ENCODE measurements at regions not wholly inside any gene's neighbourhood (a gene's known extent, or its start where the extent isn't known, plus 50 kb on each side); places are given as distances from the start of the nearest gene placed in this dataset.

DNA sequence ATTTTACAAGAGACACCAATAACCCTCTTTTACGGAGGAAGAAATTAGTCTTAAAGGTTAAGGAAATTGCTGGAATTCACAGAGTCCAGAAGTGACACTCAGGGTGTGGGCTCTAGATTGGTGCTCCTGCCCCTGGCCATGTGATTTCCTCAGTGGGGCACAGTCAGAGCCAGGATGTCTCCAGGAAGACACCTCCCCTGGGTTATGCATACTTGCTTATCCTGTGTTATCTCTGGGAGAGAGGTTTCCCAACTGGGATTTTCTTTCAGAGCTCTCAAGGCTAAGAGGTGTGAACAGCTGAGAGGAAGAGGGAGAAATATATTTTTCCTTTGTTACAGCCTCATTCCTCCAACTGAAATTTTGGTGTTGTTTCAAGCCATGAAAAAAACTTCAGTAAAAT, 125.6 kb upstream of the CELF4 start:
- Histone ChIP-seq H3K4me3 (ENCODE audit: low read depth, low read length) (no peak overlapping the region), H3K27me3 (ENCODE audit: control insufficient read depth, insufficient read depth, low read length) (no peaks in the 10 kb centered on the region), H3K4me1 (ENCODE audit: control insufficient read depth, insufficient read depth, low read length) (no peaks in the 10 kb centered on the region), H3K27ac (ENCODE audit: low read depth, low read length) (no peak overlapping the region), H3K36me3 (ENCODE audit: control insufficient read depth, insufficient read depth, low read length) (no peaks in the 10 kb centered on the region), H3K9me3 (ENCODE audit: control insufficient read depth, insufficient read depth, low read length) (no peaks in the 10 kb centered on the region)
- WGBS (ENCODE audit: insufficient coverage) = no CpG with 5 or more reads among the region's 1 CpG
- DNase-seq (ENCODE audit: low read depth in 4 of 6, low spot score in 6 of 6) = no peak

DNA sequence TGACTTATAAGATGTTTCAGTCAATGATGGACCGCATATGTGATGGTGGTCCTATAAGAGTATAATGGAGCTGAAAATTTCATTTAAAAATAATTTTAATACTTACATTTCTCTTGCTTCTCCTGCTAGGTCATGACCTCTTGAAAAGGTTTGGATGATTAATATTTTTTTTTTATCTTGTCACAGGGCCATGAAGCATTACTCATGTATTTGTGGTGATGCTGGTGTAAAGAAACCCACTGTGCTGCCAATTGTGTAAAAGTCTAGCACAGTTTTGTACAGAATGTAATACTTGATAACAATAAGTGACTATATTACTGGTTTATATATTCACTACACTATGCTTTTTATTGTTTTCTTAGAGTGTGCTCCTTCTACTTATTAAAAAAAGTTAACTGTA, 124.2 kb upstream of the CELF4 start:
- Histone ChIP-seq H3K4me1 (ENCODE audit: control insufficient read depth, insufficient read depth, low read length) (no peaks in the 10 kb centered on the region), H3K27ac (ENCODE audit: low read depth, low read length) (no peak overlapping the region), H3K27me3 (ENCODE audit: control insufficient read depth, insufficient read depth, low read length) (no peaks in the 10 kb centered on the region), H3K4me3 (ENCODE audit: low read depth, low read length) (no peak overlapping the region), H3K9me3 (ENCODE audit: control insufficient read depth, insufficient read depth, low read length) (no peaks in the 10 kb centered on the region), H3K36me3 (ENCODE audit: control insufficient read depth, insufficient read depth, low read length) (no peaks in the 10 kb centered on the region)
- WGBS (ENCODE audit: insufficient coverage) = no CpG with 5 or more reads among the region's 1 CpG
- DNase-seq (ENCODE audit: low read depth in 4 of 6, low spot score in 6 of 6) = no peak

DNA sequence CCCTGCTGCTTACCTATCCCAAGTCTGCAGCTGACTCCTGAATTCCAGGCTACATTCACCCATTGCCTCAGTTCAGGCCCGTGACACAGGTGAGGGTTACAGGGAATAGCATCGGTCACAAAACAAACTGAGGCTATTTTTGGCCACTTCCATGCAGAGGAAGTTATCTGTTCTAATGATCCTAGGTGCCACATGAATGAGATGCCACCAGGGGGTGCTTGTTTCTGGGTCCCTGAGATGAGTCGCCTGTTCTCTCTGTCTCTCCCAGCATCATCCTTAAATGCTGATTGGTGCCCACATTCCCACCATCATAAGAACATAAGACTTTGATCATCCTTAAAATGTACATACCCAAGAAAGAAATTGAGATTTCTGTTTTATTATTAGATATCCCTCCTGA, 119.0 kb upstream of the CELF4 start:
- no peak overlapping the region for H3K4me3 ChIP-seq (ENCODE audit: low read depth, low read length)
- no peaks in the 10 kb centered on the region for H3K4me1 ChIP-seq (ENCODE audit: control insufficient read depth, insufficient read depth, low read length)
- H3K9me3 ChIP-seq (ENCODE audit: control insufficient read depth, insufficient read depth, low read length) = no peaks in the 10 kb centered on the region
- no peaks in the 10 kb centered on the region for H3K36me3 ChIP-seq (ENCODE audit: control insufficient read depth, insufficient read depth, low read length)
- WGBS (ENCODE audit: insufficient coverage) = 92% methylated on average over 2 of the region's 3 CpGs
- no peaks in the 10 kb centered on the region for H3K27me3 ChIP-seq (ENCODE audit: control insufficient read depth, insufficient read depth, low read length)
- H3K27ac ChIP-seq (ENCODE audit: low read depth, low read length) = no peak overlapping the region
- DNase-seq (ENCODE audit: low read depth in 4 of 6, low spot score in 6 of 6) = no peak

DNA sequence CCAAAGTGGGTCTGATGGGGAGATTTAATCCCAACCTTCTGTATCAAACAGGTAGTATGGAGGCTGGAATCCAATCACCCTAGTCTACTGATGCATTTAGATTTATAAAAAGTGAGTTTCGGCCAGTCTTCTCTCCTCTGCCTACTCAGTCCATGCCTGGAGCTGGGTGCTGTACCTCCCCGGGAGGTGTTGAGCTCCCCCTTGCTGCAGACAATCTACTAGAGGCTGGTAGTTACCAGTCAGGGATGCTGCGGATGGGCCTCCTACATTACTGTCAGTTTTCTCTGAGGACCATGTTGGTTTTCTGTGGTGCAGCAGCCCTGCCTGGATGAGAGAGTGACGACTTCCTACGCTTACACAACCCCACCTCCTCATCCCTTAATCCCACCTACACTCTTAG, 118.6 kb upstream of the CELF4 start:
- WGBS (ENCODE audit: insufficient coverage) = 90% methylated on average over 3 of the region's 5 CpGs
- H3K27ac ChIP-seq (ENCODE audit: low read depth, low read length) = no peak overlapping the region
- no peak overlapping the region for H3K4me3 ChIP-seq (ENCODE audit: low read depth, low read length)
- DNase-seq (ENCODE audit: low read depth in 4 of 6, low spot score in 6 of 6) = no peak
- H3K9me3 ChIP-seq (ENCODE audit: control insufficient read depth, insufficient read depth, low read length) = no peaks in the 10 kb centered on the region
- no peaks in the 10 kb centered on the region for H3K36me3 ChIP-seq (ENCODE audit: control insufficient read depth, insufficient read depth, low read length)
- H3K4me1 ChIP-seq (ENCODE audit: control insufficient read depth, insufficient read depth, low read length) = no peaks in the 10 kb centered on the region
- H3K27me3 ChIP-seq (ENCODE audit: control insufficient read depth, insufficient read depth, low read length) = no peaks in the 10 kb centered on the region

DNA sequence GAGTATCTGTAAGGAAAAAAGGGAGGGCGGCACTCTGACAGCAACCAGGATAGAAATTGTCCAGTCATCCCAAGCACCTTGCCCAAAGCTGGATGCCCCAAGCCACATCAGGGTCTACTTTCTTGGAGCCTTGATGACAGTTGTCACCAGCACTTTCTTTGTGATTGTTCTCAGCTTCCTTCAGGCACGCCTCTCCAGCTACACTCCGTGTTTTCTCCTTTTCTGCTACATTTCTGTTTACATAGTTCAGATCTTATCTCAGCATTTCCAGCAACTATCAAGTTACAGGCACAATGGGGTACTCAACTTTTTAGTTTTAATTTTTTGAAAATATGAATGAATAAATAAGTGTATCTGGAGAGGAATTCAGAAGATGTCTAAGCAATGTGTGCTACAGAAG, 115.3 kb upstream of the CELF4 start:
- Histone ChIP-seq H3K27ac (ENCODE audit: low read depth, low read length) (no peak overlapping the region), H3K4me1 (ENCODE audit: control insufficient read depth, insufficient read depth, low read length) (no peaks in the 10 kb centered on the region), H3K9me3 (ENCODE audit: control insufficient read depth, insufficient read depth, low read length) (peaks cover under 1% of the 10 kb centered on the region), H3K27me3 (ENCODE audit: control insufficient read depth, insufficient read depth, low read length) (no peaks in the 10 kb centered on the region), H3K36me3 (ENCODE audit: control insufficient read depth, insufficient read depth, low read length) (no peaks in the 10 kb centered on the region), H3K4me3 (ENCODE audit: low read depth, low read length) (no peak overlapping the region)
- DNase-seq (ENCODE audit: low read depth in 4 of 6, low spot score in 6 of 6) = no peak
- 100% methylated on average over 1 of the region's 3 CpGs for WGBS (ENCODE audit: insufficient coverage)

DNA sequence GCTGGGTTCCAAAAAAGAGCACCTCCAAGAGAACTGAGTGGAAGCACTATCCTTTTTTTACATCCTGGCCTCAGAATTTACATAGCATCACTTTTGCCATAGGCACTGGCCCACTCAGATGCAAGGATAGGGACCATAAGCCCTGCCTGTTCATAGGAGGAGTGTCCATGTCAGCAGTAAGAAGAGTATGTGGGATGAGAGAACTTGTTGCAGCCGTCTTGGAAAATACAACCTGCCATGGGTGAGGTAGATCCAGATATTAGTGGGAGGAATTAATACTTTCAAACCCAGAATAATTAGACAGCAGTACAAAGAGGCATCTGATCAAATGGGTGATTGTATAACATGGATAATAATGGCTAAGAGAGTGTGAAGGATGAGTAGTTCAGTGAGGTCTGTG, 110.7 kb upstream of the CELF4 start:
- WGBS (ENCODE audit: insufficient coverage) = no CpG with 5 or more reads among the region's 1 CpG
- H3K36me3 ChIP-seq (ENCODE audit: control insufficient read depth, insufficient read depth, low read length) = no peaks in the 10 kb centered on the region
- H3K27ac ChIP-seq (ENCODE audit: low read depth, low read length) = no peak overlapping the region
- no peaks in the 10 kb centered on the region for H3K4me1 ChIP-seq (ENCODE audit: control insufficient read depth, insufficient read depth, low read length)
- no peak overlapping the region for H3K4me3 ChIP-seq (ENCODE audit: low read depth, low read length)
- no peaks in the 10 kb centered on the region for H3K27me3 ChIP-seq (ENCODE audit: control insufficient read depth, insufficient read depth, low read length)
- no peak for DNase-seq (ENCODE audit: low read depth in 4 of 6, low spot score in 6 of 6)
- peaks cover 3% of the 10 kb centered on the region for H3K9me3 ChIP-seq (ENCODE audit: control insufficient read depth, insufficient read depth, low read length)

DNA sequence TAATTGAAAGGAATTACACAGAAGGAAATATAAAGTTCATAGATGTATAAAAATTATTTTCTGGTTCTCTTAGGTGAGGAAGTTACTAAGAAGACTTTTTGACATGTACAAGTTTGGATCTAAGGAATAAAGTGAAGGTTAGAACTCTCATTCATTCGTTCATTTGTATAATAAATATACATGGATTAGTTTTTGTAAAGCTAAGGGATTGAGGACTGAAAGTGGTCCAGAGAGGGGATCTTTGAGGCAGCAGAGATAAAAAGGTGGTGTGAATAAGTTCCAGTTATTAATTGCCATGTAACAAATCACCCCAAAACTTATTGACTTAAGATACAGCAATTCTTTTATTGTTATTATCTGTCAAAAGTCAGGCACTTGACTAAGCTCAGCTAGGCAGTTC, 110.1 kb upstream of the CELF4 start:
- no peaks in the 10 kb centered on the region for H3K27me3 ChIP-seq (ENCODE audit: control insufficient read depth, insufficient read depth, low read length)
- WGBS (ENCODE audit: insufficient coverage) = no CpG with 5 or more reads among the region's 1 CpG

DNA sequence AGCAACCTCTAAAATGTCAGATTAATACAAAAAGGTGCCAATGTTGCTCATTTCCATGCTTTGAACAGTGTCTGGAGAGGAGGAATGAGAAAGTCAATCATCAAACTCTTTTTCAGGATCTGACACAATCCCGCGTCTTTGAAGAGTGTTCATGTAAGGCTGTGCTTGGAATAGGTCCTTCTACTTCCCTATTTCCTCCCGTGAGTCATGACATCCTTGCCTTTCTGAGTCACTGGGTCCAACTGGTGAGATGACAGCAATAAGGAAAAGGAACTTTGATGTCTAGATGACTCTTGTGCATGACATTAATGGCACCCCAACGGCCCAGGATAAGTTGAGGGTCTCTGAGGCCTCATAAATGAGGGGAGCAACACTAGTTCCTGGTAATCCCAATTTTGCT, 109.0 kb upstream of the CELF4 start:
- no CpG with 5 or more reads among the region's 4 CpGs for WGBS (ENCODE audit: insufficient coverage)
- H3K4me1 ChIP-seq (ENCODE audit: control insufficient read depth, insufficient read depth, low read length) = peaks cover 2% of the 10 kb centered on the region

More for the DNA sequence above, 110.1 kb upstream of the CELF4 start:
- H3K36me3 ChIP-seq (ENCODE audit: control insufficient read depth, insufficient read depth, low read length) = no peaks in the 10 kb centered on the region
- H3K9me3 ChIP-seq (ENCODE audit: control insufficient read depth, insufficient read depth, low read length) = peaks cover 4% of the 10 kb centered on the region
- no peak overlapping the region for H3K4me3 ChIP-seq (ENCODE audit: low read depth, low read length)
- no peak overlapping the region for H3K27ac ChIP-seq (ENCODE audit: low read depth, low read length)
- H3K4me1 ChIP-seq (ENCODE audit: control insufficient read depth, insufficient read depth, low read length) = no peaks in the 10 kb centered on the region
- no peak for DNase-seq (ENCODE audit: low read depth in 4 of 6, low spot score in 6 of 6)

DNA sequence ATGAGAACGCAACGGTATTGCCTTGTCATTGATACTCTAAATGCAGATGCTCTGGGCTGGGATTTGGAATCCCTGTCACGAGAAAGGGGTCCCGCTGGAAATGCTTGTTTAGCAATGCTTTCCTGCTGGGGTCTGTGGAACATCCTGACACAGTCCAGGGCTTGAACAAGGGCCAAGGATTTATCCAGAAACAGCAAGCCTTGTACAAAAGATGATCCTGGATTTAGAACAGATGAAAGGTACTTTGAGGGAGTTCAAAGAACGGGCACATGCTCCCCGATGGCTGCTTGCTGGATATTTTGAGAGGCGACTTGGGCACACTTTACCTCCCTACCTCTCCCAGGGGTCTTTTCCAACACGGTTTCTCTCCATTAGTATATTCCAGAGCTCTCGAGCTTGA, 108.1 kb upstream of the CELF4 start:
- WGBS (ENCODE audit: insufficient coverage) = 93% methylated on average over 4 of the region's 9 CpGs
- DNase-seq (ENCODE audit: low read depth in 4 of 6, low spot score in 6 of 6) = peak in 1 of 6 donors; percentile 51
- Histone ChIP-seq H3K36me3 (ENCODE audit: control insufficient read depth, insufficient read depth, low read length) (no peaks in the 10 kb centered on the region), H3K4me1 (ENCODE audit: control insufficient read depth, insufficient read depth, low read length) (peaks cover 11% of the 10 kb centered on the region), H3K27ac (ENCODE audit: low read depth, low read length) (no peak overlapping the region), H3K9me3 (ENCODE audit: control insufficient read depth, insufficient read depth, low read length) (peaks cover 5% of the 10 kb centered on the region), H3K27me3 (ENCODE audit: control insufficient read depth, insufficient read depth, low read length) (no peaks in the 10 kb centered on the region), H3K4me3 (ENCODE audit: low read depth, low read length) (no peak overlapping the region)

More for the DNA sequence above, 109.0 kb upstream of the CELF4 start:
- H3K4me3 ChIP-seq (ENCODE audit: low read depth, low read length) = no peak overlapping the region
- no peaks in the 10 kb centered on the region for H3K36me3 ChIP-seq (ENCODE audit: control insufficient read depth, insufficient read depth, low read length)
- H3K9me3 ChIP-seq (ENCODE audit: control insufficient read depth, insufficient read depth, low read length) = peaks cover 5% of the 10 kb centered on the region
- no peak overlapping the region for H3K27ac ChIP-seq (ENCODE audit: low read depth, low read length)
- no peaks in the 10 kb centered on the region for H3K27me3 ChIP-seq (ENCODE audit: control insufficient read depth, insufficient read depth, low read length)
- no peak for DNase-seq (ENCODE audit: low read depth in 4 of 6, low spot score in 6 of 6)

DNA sequence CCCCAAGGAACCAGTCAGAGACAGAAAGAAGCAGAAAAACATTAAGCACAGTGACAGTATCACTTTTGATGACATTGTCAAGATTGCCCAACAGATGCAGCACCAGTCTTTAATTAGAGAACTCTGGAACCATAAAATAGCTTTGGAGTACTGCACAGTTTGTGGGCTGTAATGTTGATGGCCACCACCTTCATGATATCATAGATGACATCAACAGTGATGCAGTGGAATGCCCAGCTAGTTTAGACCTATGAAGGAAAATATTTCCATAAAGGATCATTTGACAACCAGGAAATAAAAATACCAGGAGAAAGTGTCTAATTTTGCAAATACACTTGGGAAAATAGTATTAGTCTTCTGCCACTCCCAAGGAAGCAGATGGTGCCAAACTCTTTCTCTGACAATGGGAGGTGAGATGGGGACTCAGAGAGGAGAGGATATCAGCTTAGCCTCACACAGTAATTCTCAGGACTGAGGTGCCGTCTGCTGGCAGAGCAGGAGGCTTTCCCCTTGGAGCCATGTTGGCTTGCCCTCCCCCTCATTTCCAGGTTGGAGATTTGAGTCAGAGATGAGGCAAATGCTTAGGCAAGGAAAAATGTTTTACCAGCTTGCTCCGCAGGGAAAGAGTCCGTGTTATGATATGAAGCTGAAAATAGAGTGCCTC, 107.5 kb upstream of the CELF4 start:
- no CpG with 5 or more reads among the region's 3 CpGs for WGBS (ENCODE audit: insufficient coverage)

More for the DNA sequence above, 107.5 kb upstream of the CELF4 start:
- Histone ChIP-seq H3K4me1 (ENCODE audit: control insufficient read depth, insufficient read depth, low read length) (peaks cover 13% of the 10 kb centered on the region), H3K4me3 (ENCODE audit: low read depth, low read length) (no peak overlapping the region), H3K9me3 (ENCODE audit: control insufficient read depth, insufficient read depth, low read length) (peaks cover 5% of the 10 kb centered on the region), H3K36me3 (ENCODE audit: control insufficient read depth, insufficient read depth, low read length) (no peaks in the 10 kb centered on the region), H3K27me3 (ENCODE audit: control insufficient read depth, insufficient read depth, low read length) (no peaks in the 10 kb centered on the region), H3K27ac (ENCODE audit: low read depth, low read length) (no peak overlapping the region)
- no peak for DNase-seq (ENCODE audit: low read depth in 4 of 6, low spot score in 6 of 6)
